SH-SY5Y (cell line): ENCODE measurements at regions not wholly inside any gene's neighbourhood (a gene's known extent, or its start where the extent isn't known, plus 50 kb on each side); places are given as distances from the start of the nearest gene placed in this dataset.

ENCODE experiments used
- GATA2 ChIP-seq: IDR thresholded peaks from 2 replicates; pipeline ENCODE4 v1.6.1; 2011; ENCODE audit warnings: mild to moderate bottlenecking, low read depth, low read length
- GATA3 ChIP-seq: IDR thresholded peaks from 2 replicates; pipeline ENCODE4 v1.6.1; 2011; ENCODE audit warnings: low read depth, mild to moderate bottlenecking, low read length, moderate library complexity

GRCh38 chr12:19988001-19988400, 380.3 kb upstream of the PDE3A start:
- TF ChIP-seq GATA3 (no peak), GATA2 (no peak)
